Neural cell (in vitro differentiated cells): ENCODE measurements at regions not wholly inside any gene's neighbourhood (a gene's known extent, or its start where the extent isn't known, plus 50 kb on each side); places are given as distances from the start of the nearest gene placed in this dataset.

Experiments used
- H2AFZ ChIP-seq: fragments of 200-600, 300-800 bp; sonication (generic), shearing (Covaris generic); 2 replicates; pipeline ENCODE4 v1.6.0; 2014; ENCODE audit warnings: low read depth, mild to moderate bottlenecking, antibody characterized with exemption, low read length, moderate library complexity
- H3F3A ChIP-seq: fragments of 200-600 bp; shearing (Covaris generic); 2 replicates; pipeline ENCODE4 v1.6.1; 2016; ENCODE audit warnings: mild to moderate bottlenecking, moderate library complexity, mixed read lengths, antibody characterized with exemption, low read length; ENCODE audit not compliant: insufficient read depth, poor library complexity, severe bottlenecking
- H3K27ac ChIP-seq: fragments of 200-600, 300-800 bp; sonication (generic), shearing (Covaris generic); 2 replicates; pipeline ENCODE4 v1.5.1; 2014; ENCODE audit warnings: mild to moderate bottlenecking, low read length, moderate library complexity
- H3K27me3 ChIP-seq: fragments of 300-800, 200-600 bp; sonication (generic), shearing (Covaris generic); 2 replicates; pipeline ENCODE4 v1.6.0; 2014; ENCODE audit warnings: mild to moderate bottlenecking, low read depth, low read length, moderate library complexity; ENCODE audit not compliant: insufficient read depth
- H3K36me3 ChIP-seq: fragments of 300-800, 200-600 bp; sonication (generic), shearing (Covaris generic); 2 replicates; pipeline ENCODE4 v1.5.1; 2014; ENCODE audit warnings: mild to moderate bottlenecking, antibody characterized with exemption, low read length, moderate library complexity; ENCODE audit not compliant: insufficient read depth
- H3K4me2 ChIP-seq: fragments of 300-800, 200-600 bp; sonication (generic), shearing (Covaris generic); 2 replicates; pipeline ENCODE4 v1.6.0; 2014; ENCODE audit warnings: mild to moderate bottlenecking, low read length
- H3K4me3 ChIP-seq: fragments of 300-800, 200-600 bp; sonication (generic), shearing (Covaris generic); 2 replicates; pipeline ENCODE4 v1.5.1; 2014; ENCODE audit warnings: mild to moderate bottlenecking, low read length, moderate library complexity
- H3K79me2 ChIP-seq: fragments of 200-600 bp; shearing (Covaris generic); replicated peaks from 2 replicates; pipeline ENCODE4 v1.6.0; 2014; ENCODE audit warnings: mild to moderate bottlenecking, low read length, moderate library complexity; ENCODE audit not compliant: insufficient read depth
- H3K9ac ChIP-seq: fragments of 300-800, 200-600 bp; sonication (generic), shearing (Covaris generic); 2 replicates; pipeline ENCODE4 v1.6.1; 2016; ENCODE audit warnings: mild to moderate bottlenecking, low read length, mixed read lengths
- H3K9me2 ChIP-seq: fragments of 200-600 bp; shearing (Covaris generic); 2 replicates; pipeline ENCODE4 v1.6.1; 2016; ENCODE audit warnings: mild to moderate bottlenecking, low read length, mixed read lengths; ENCODE audit not compliant: insufficient read depth
- H3K9me3 ChIP-seq: fragments of 200-600, 300-800 bp; sonication (generic), shearing (Covaris generic); 2 replicates; pipeline ENCODE4 v1.6.1; 2016; ENCODE audit warnings: mild to moderate bottlenecking, mixed run types, low read length, moderate library complexity, mixed read lengths
- H4K20me1 ChIP-seq: fragments of 200-600 bp; shearing (Covaris generic); 2 replicates; pipeline ENCODE4 v1.6.1; 2016; ENCODE audit warnings: mild to moderate bottlenecking, mixed run types; ENCODE audit not compliant: insufficient read depth
- CTCF ChIP-seq: fragments of 450-650 bp; IDR thresholded peaks from 2 replicates; pipeline ENCODE4 v1.5.1; 2014; ENCODE audit warnings: antibody characterized with exemption, mild to moderate bottlenecking, moderate library complexity; ENCODE audit not compliant: poor library complexity, severe bottlenecking
- EP300 ChIP-seq: fragments of 450-650 bp; conservative IDR thresholded peaks from 2 replicates; pipeline ENCODE4 v1.6.1; 2014; ENCODE audit warnings: antibody characterized with exemption, mild to moderate bottlenecking, moderate library complexity; ENCODE audit not compliant: poor library complexity, severe bottlenecking
- EZH2 ChIP-seq: fragments of 200-600, 300-800 bp; shearing (Covaris generic), sonication (generic); IDR thresholded peaks from 2 replicates; pipeline ENCODE4 v1.6.1; 2014; ENCODE audit warnings: antibody characterized with exemption, low read length, borderline replicate concordance, mild to moderate bottlenecking; ENCODE audit not compliant: insufficient read depth, poor library complexity, severe bottlenecking
- MXI1 ChIP-seq: fragments of 450-650 bp; conservative IDR thresholded peaks from 2 replicates; pipeline ENCODE4 v1.6.1; 2014; ENCODE audit warnings: antibody characterized with exemption, mild to moderate bottlenecking; ENCODE audit not compliant: poor library complexity, severe bottlenecking
- POLR2AphosphoS5 ChIP-seq: IDR thresholded peaks from 2 replicates; pipeline ENCODE4 v1.6.1; 2012
- RAD21 ChIP-seq: fragments of 450-650 bp; conservative IDR thresholded peaks from 2 replicates; pipeline ENCODE4 v1.6.1; 2014; ENCODE audit warnings: antibody characterized with exemption, mild to moderate bottlenecking, moderate library complexity
- SMC3 ChIP-seq: fragments of 450-650 bp; conservative IDR thresholded peaks from 2 replicates; pipeline ENCODE4 v1.6.1; 2014; ENCODE audit warnings: antibody characterized with exemption, mild to moderate bottlenecking, moderate library complexity; ENCODE audit not compliant: poor library complexity
- TAF1 ChIP-seq: IDR thresholded peaks from 2 replicates; pipeline ENCODE4 v1.6.1; 2012; ENCODE audit warnings: low read depth
- TF ChIP-seq, protein P1 (sequence below): IDR thresholded peaks from 2 replicates; pipeline ENCODE4 v1.6.1; 2012; ENCODE audit warnings: borderline replicate concordance

DNA sequence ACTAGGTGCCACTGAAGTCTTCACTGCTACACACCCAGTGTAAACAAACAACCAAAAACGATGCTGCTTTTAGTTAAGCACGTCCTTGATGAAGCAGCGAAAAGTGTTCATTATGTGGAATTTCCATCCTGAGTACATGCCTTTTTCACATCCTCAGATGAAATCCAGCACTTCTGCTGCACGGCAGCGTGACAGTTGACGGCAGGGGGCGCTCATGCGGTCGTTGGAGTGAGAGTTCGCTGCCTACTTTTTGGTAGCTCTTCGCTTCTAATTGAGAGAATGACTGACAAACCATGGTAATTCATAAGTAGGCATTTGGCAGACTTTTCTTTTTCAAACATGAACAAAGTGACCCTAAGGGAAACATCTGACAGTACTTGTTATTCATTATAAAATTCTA lies 1124.9 kb downstream of the EFNB2 start:
- H3K36me3 ChIP-seq = no peaks in the 10 kb centered on the region
- no peak overlapping the region for H3K4me2 ChIP-seq
- H2AFZ ChIP-seq = no peak overlapping the region
- no peaks in the 10 kb centered on the region for H3K79me2 ChIP-seq
- no peak overlapping the region for H3K4me3 ChIP-seq
- no peaks in the 10 kb centered on the region for H3K27me3 ChIP-seq
- no peaks in the 10 kb centered on the region for H3K9me3 ChIP-seq
- H3K9me2 ChIP-seq = no peaks in the 10 kb centered on the region
- H3K27ac ChIP-seq = no peak overlapping the region
- TF ChIP-seq POLR2AphosphoS5 (no peak), CTCF (peak; percentile 17), SMC3 (peak; percentile 17)
- no peaks in the 10 kb centered on the region for H4K20me1 ChIP-seq
- H3K9ac ChIP-seq = no peak overlapping the region
- no peaks in the 10 kb centered on the region for H3F3A ChIP-seq

GRCh38 chr13:105406551-105406950 lies 1128.9 kb downstream of the EFNB2 start:
- Histone ChIP-seq H3K27me3 (no peaks in the 10 kb centered on the region), H3K4me2 (no peak overlapping the region), H2AFZ (no peak overlapping the region), H3K9me3 (no peaks in the 10 kb centered on the region), H3K9ac (no peak overlapping the region), H3K4me3 (no peak overlapping the region), H4K20me1 (no peaks in the 10 kb centered on the region), H3K9me2 (no peaks in the 10 kb centered on the region), H3F3A (no peaks in the 10 kb centered on the region), H3K36me3 (no peaks in the 10 kb centered on the region), H3K79me2 (no peaks in the 10 kb centered on the region), H3K27ac (no peak overlapping the region)
- TF ChIP-seq EZH2 = no peak
- TF ChIP-seq EP300 = no peak
- TF ChIP-seq SMC3 = no peak
- no peak for TF ChIP-seq MXI1
- TF ChIP-seq CTCF = no peak
- TF ChIP-seq RAD21 = no peak
- no peak for TF ChIP-seq POLR2AphosphoS5
- TF ChIP-seq TAF1 = no peak
- TF ChIP-seq, protein P1, sequence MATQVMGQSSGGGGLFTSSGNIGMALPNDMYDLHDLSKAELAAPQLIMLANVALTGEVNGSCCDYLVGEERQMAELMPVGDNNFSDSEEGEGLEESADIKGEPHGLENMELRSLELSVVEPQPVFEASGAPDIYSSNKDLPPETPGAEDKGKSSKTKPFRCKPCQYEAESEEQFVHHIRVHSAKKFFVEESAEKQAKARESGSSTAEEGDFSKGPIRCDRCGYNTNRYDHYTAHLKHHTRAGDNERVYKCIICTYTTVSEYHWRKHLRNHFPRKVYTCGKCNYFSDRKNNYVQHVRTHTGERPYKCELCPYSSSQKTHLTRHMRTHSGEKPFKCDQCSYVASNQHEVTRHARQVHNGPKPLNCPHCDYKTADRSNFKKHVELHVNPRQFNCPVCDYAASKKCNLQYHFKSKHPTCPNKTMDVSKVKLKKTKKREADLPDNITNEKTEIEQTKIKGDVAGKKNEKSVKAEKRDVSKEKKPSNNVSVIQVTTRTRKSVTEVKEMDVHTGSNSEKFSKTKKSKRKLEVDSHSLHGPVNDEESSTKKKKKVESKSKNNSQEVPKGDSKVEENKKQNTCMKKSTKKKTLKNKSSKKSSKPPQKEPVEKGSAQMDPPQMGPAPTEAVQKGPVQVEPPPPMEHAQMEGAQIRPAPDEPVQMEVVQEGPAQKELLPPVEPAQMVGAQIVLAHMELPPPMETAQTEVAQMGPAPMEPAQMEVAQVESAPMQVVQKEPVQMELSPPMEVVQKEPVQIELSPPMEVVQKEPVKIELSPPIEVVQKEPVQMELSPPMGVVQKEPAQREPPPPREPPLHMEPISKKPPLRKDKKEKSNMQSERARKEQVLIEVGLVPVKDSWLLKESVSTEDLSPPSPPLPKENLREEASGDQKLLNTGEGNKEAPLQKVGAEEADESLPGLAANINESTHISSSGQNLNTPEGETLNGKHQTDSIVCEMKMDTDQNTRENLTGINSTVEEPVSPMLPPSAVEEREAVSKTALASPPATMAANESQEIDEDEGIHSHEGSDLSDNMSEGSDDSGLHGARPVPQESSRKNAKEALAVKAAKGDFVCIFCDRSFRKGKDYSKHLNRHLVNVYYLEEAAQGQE = no peak
